Stomach (tissue), 8 donors: ENCODE measurements at regions not wholly inside any gene's neighbourhood (a gene's known extent, or its start where the extent isn't known, plus 50 kb on each side); places are given as distances from the start of the nearest gene placed in this dataset.

Experiments used
- DNase-seq, 2 donors: peaks; one replicate each; pipeline versions ENCODE4 v3.0.0 to v3.0.0-alpha.2; 2013 to 2019
- H3K27ac ChIP-seq, 5 donors: fragments of 200-600 bp in 4 of 5; sonication (generic) in 4 of 5; one replicate each; pipeline ENCODE4 v1.5.1; 2013 to 2019; ENCODE audit warnings: mild to moderate bottlenecking in 1 of 5, moderate library complexity in 1 of 5
- H3K27me3 ChIP-seq, 3 donors: fragments of 200-600 bp; sonication (generic); one replicate each; pipeline ENCODE4 v1.5.1; 2017 to 2019; ENCODE audit warnings: mixed run types in 1 of 3
- H3K36me3 ChIP-seq, 4 donors: fragments of 200-600 bp; sonication (generic); 1 replicate in 3 of 4; 2 replicates in 1 of 4; pipeline ENCODE4 v1.5.1; 2016 to 2019
- H3K4me1 ChIP-seq, 4 donors: fragments of 200-600 bp; sonication (generic); one replicate each; pipeline ENCODE4 v1.5.1; 2016 to 2019
- H3K4me3 ChIP-seq, 4 donors: fragments of 200-600 bp; sonication (generic) in 3 of 4; one replicate each; pipeline ENCODE4 v1.5.1; 2016 to 2019; ENCODE audit warnings: mild to moderate bottlenecking in 1 of 4
- H3K9me3 ChIP-seq, 4 donors: fragments of 200-600 bp; sonication (generic); one replicate each; pipeline ENCODE4 v1.5.1; 2016 to 2019
- CTCF ChIP-seq, 7 experiments: fragments of 450-650 bp in 4 of 7; fragments of 200-600 bp in 3 of 7; sonication (generic) in 3 of 7; IDR thresholded peaks; one replicate each; pipeline ENCODE4 v1.5.1; 2016 to 2019; ENCODE audit warnings: antibody characterized with exemption in 7 of 7, control low read depth in 2 of 7, mild to moderate bottlenecking in 1 of 7
- EP300 ChIP-seq: sonication (generic); formaldehyde crosslinking; IDR thresholded peaks from one replicate; pipeline ENCODE4 v1.6.1; 2017; ENCODE audit warnings: antibody characterized with exemption
- POLR2A ChIP-seq, 4 donors: fragments of 450-650 bp; IDR thresholded peaks; one replicate each; pipeline ENCODE4 v1.6.1; 2016; ENCODE audit warnings: antibody characterized with exemption in 4 of 4, control low read depth in 2 of 4, mild to moderate bottlenecking in 1 of 4, moderate library complexity in 1 of 4
- POLR2AphosphoS5 ChIP-seq, 3 donors: sonication (generic); formaldehyde crosslinking; IDR thresholded peaks; one replicate each; pipeline ENCODE4 v1.6.1; 2016; ENCODE audit warnings: antibody characterized with exemption in 3 of 3
- WGBS, 5 donors: extraction: QIAGEN DNeasy Blood & Tissue Kit in 3 of 5; methylation state at CpG; one replicate each; pipeline versions ENCODE4 v1.1.5 to v1.1.7; 2013 to 2018; 5-methylcytosine and 5-hydroxymethylcytosine counted together
- intact Hi-C: fragments of 100-400 bp; cut with DNase I; formaldehyde crosslinking; loops from one replicate; pipeline ENCODE4 v1.15.1; 2023; ENCODE audit warnings: low total_unique reads
- donor health status: healthy with polysubstance abuse.
- donor health status: Bipolar disorder and iron deficiency.
- donor health status: healthy.

- H3K9me3 ChIP-seq = no peaks in the 10 kb centered on the region
- intact Hi-C loops = no loop called here
- no peak overlapping the region for H3K27ac ChIP-seq
- no peak overlapping the region for H3K4me3 ChIP-seq
- no peak for DNase-seq
- H3K4me1 ChIP-seq = no peaks in the 10 kb centered on the region
- TF ChIP-seq POLR2AphosphoS5 (IDR thresholded peaks at IDR 0.05) (no peak), POLR2A (IDR thresholded peaks at IDR 0.05) (no peak), EP300 (no peak), CTCF (IDR thresholded peaks at IDR 0.05) (no peak)
- WGBS, 5 donors = 39 to 51% (median 48%) methylated on average over 2 of the region's 2 CpGs
- no peaks in the 10 kb centered on the region for H3K36me3 ChIP-seq
- no peaks in the 10 kb centered on the region for H3K27me3 ChIP-seq
Measured at GRCh38 chr9:12266758-12267157, 426.4 kb upstream of the TYRP1 start.

- Histone ChIP-seq H3K36me3 (no peaks in the 10 kb centered on the region), H3K4me3 (no peak overlapping the region), H3K4me1 (peaks cover 0 to 6% (median 0%) of the 10 kb centered on the region in 4 donors), H3K9me3 (no peaks in the 10 kb centered on the region), H3K27ac (no peak overlapping the region), H3K27me3 (no peaks in the 10 kb centered on the region)
- WGBS, 5 donors = 56 to 74% (median 72%) methylated on average over 3 of the region's 3 CpGs
- TF ChIP-seq CTCF (IDR thresholded peaks at IDR 0.05) (no peak), POLR2A (IDR thresholded peaks at IDR 0.05) (no peak), EP300 (no peak), POLR2AphosphoS5 (IDR thresholded peaks at IDR 0.05) (no peak)
- peak in 1 of 2 donors; percentile 61 for DNase-seq
- intact Hi-C loops = no loop called here
Measured at GRCh38 chr9:12271421-12271891, 421.7 kb upstream of the TYRP1 start.

GRCh38 chr9:12272471-12273120, 420.6 kb upstream of the TYRP1 start:
- Histone ChIP-seq H3K4me3 (no peak overlapping the region), H3K36me3 (no peaks in the 10 kb centered on the region), H3K27ac (no peak overlapping the region), H3K4me1 (peaks cover 0 to 6% (median 0%) of the 10 kb centered on the region in 4 donors), H3K27me3 (no peaks in the 10 kb centered on the region), H3K9me3 (no peaks in the 10 kb centered on the region)
- intact Hi-C loops = no loop called here
- no peak for TF ChIP-seq POLR2A (IDR thresholded peaks at IDR 0.05)
- TF ChIP-seq CTCF (IDR thresholded peaks at IDR 0.05) = no peak
- TF ChIP-seq POLR2AphosphoS5 (IDR thresholded peaks at IDR 0.05) = no peak
- TF ChIP-seq EP300 = no peak
- 39 to 53% (median 49%) methylated on average over 2 of the region's 2 CpGs for WGBS, 5 donors
- DNase-seq = peak in 1 of 2 donors; percentile 55

GRCh38 chr9:12274577-12274976, 418.6 kb upstream of the TYRP1 start:
- no peaks in the 10 kb centered on the region for H3K27me3 ChIP-seq
- 55 to 74% (median 65%) methylated on average over 2 of the region's 2 CpGs for WGBS, 5 donors
- no peak overlapping the region for H3K4me3 ChIP-seq
- TF ChIP-seq POLR2A (IDR thresholded peaks at IDR 0.05) (no peak), CTCF (IDR thresholded peaks at IDR 0.05) (no peak), EP300 (no peak), POLR2AphosphoS5 (IDR thresholded peaks at IDR 0.05) (no peak)
- H3K36me3 ChIP-seq = no peaks in the 10 kb centered on the region
- H3K27ac ChIP-seq = no peak overlapping the region
- H3K9me3 ChIP-seq = peaks cover 0 to 8% (median 0%) of the 10 kb centered on the region in 4 donors
- peaks cover 0 to 6% (median 0%) of the 10 kb centered on the region in 4 donors for H3K4me1 ChIP-seq
- intact Hi-C loops = no loop called here
- DNase-seq = peak in 1 of 2 donors; percentile 39
